ENCODE measurements at regions not wholly inside any gene's neighbourhood (a gene's known extent, or its start where the extent isn't known, plus 50 kb on each side); places are given as distances from the start of the nearest gene placed in this dataset.
"Not testable (repeated sequence)": the region's sequence is repeated elsewhere in the genome, so short reads cannot be mapped to it uniquely, and the experiment has no call there.

GRCh38 chr14:41549821-41550607, 56.7 kb upstream of the LRFN5 start:
- no peak for ATAC-seq (replicated peaks)
- DNase-seq, result no peak

GRCh38 chr14:41549282-41549681, 57.4 kb upstream of the LRFN5 start:
- H3K4me1 Mint-ChIP-seq, result no peaks in the 10 kb centered on the region
- H3K4me3 Mint-ChIP-seq, result no peak overlapping the region
- no peaks in the 10 kb centered on the region for H3K27me3 Mint-ChIP-seq
- peaks cover 0 to 2% of the 10 kb centered on the region in 2 donors for H3K9me3 Mint-ChIP-seq
- DNase-seq (no peak), ATAC-seq (replicated peaks) (no peak)
- no peaks in the 10 kb centered on the region for H3K36me3 Mint-ChIP-seq
- H3K27ac Mint-ChIP-seq, result no peak overlapping the region

More at GRCh38 chr14:41549821-41550607, 56.7 kb upstream of the LRFN5 start:
- Mint-ChIP-seq H3K4me1 (no peaks in the 10 kb centered on the region), H3K27me3 (no peaks in the 10 kb centered on the region), H3K36me3 (no peaks in the 10 kb centered on the region), H3K9me3 (no peaks in the 10 kb centered on the region), H3K4me3 (no peak overlapping the region), H3K27ac (no peak overlapping the region)

DNA sequence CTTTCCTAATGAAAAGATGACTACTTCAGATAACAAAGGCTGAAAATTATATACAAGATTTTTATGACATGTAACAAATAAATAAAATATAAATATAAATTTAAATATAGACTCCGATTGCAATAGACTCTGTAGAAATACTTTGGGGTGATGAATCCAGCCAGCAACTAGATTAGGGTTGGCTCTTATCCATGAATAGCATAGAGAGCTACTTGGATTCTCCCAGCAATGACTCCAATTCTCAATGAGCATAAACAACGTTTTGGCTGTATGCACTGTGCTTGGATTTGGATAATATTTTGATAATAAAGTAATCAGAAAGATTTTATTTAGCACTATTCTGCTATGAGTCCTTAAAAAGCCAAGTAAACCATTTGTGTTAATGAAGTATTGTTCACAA, 58.0 kb upstream of the LRFN5 start:
- H3K9me3 Mint-ChIP-seq, result peaks cover 0 to 2% of the 10 kb centered on the region in 2 donors
- DNase-seq (no peak), ATAC-seq (replicated peaks) (no peak)
- H3K4me3 Mint-ChIP-seq, result no peak overlapping the region
- H3K27ac Mint-ChIP-seq, result no peak overlapping the region
- no peaks in the 10 kb centered on the region for H3K4me1 Mint-ChIP-seq
- H3K36me3 Mint-ChIP-seq, result no peaks in the 10 kb centered on the region
- no peaks in the 10 kb centered on the region for H3K27me3 Mint-ChIP-seq

- H3K4me3 Mint-ChIP-seq, result no peak overlapping the region
- no peak for ATAC-seq (replicated peaks)
- no peaks in the 10 kb centered on the region for H3K36me3 Mint-ChIP-seq
Measured at GRCh38 chr14:41541333-41541732, 65.3 kb upstream of the LRFN5 start.

GRCh38 chr14:41532255-41532654, 74.4 kb upstream of the LRFN5 start:
- Mint-ChIP-seq H3K36me3 (no peaks in the 10 kb centered on the region), H3K27ac (no peak overlapping the region), H3K9me3 (peaks cover 0 to 3% of the 10 kb centered on the region in 2 donors), H3K4me3 (no peak overlapping the region), H3K27me3 (no peaks in the 10 kb centered on the region), H3K4me1 (no peaks in the 10 kb centered on the region)
- ATAC-seq (replicated peaks) (no peak), DNase-seq (no peak)

More at GRCh38 chr14:41541333-41541732, 65.3 kb upstream of the LRFN5 start:
- Mint-ChIP-seq H3K27ac (no peak overlapping the region), H3K9me3 (peaks cover 13 to 15% of the 10 kb centered on the region in 2 donors), H3K27me3 (no peaks in the 10 kb centered on the region), H3K4me1 (no peaks in the 10 kb centered on the region)
- no peak for DNase-seq

GRCh38 chr14:41521891-41522290, 84.8 kb upstream of the LRFN5 start:
- H3K36me3 Mint-ChIP-seq, result no peaks in the 10 kb centered on the region
- ATAC-seq (replicated peaks), result no peak

DNA sequence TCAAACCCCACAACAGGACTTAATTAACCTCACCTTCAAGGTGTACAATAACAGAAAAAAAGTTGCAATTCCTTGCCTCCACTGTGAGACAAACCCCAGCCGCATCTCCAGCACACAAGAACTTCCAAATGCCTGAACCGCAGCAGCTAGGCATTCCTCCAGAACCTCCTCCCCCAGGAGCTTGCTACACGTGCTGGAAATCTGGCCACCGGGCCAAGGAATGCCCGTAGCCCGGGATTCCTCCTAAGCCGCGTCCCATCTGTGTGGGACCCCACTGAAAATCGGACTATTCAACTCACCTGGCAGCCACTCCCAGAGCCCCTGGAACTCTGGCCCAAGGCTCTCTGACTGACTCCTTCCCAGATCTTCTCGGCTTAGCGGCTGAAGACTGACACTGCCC, 88.6 kb upstream of the LRFN5 start:
- H3K36me3 Mint-ChIP-seq; DNase-seq; ATAC-seq (replicated peaks): not testable (repeated sequence)

More at GRCh38 chr14:41521891-41522290, 84.8 kb upstream of the LRFN5 start:
- no peaks in the 10 kb centered on the region for H3K4me1 Mint-ChIP-seq
- no peak for DNase-seq
- H3K27ac Mint-ChIP-seq, result no peak overlapping the region
- H3K9me3 Mint-ChIP-seq, result peaks cover 3 to 4% of the 10 kb centered on the region in 2 donors
- H3K4me3 Mint-ChIP-seq, result no peak overlapping the region
- no peaks in the 10 kb centered on the region for H3K27me3 Mint-ChIP-seq

GRCh38 chr14:41506552-41506951, 100.1 kb upstream of the LRFN5 start:
- ATAC-seq (replicated peaks) (no peak), DNase-seq (no peak)
- H3K4me1 Mint-ChIP-seq, result no peaks in the 10 kb centered on the region
- no peak overlapping the region for H3K27ac Mint-ChIP-seq
- H3K27me3 Mint-ChIP-seq, result no peaks in the 10 kb centered on the region
- no peaks in the 10 kb centered on the region for H3K36me3 Mint-ChIP-seq
- H3K9me3 Mint-ChIP-seq, result no peaks in the 10 kb centered on the region
- no peak overlapping the region for H3K4me3 Mint-ChIP-seq

More for the DNA sequence above, 88.6 kb upstream of the LRFN5 start:
- H3K4me1 Mint-ChIP-seq, H3K27ac Mint-ChIP-seq, H3K27me3 Mint-ChIP-seq, H3K9me3 Mint-ChIP-seq, H3K4me3 Mint-ChIP-seq: not testable (repeated sequence)

- no peak overlapping the region for H3K4me3 Mint-ChIP-seq
- DNase-seq (no peak), ATAC-seq (replicated peaks) (no peak)
- no peaks in the 10 kb centered on the region for H3K9me3 Mint-ChIP-seq
- H3K4me1 Mint-ChIP-seq, result no peaks in the 10 kb centered on the region
- H3K27me3 Mint-ChIP-seq, result no peaks in the 10 kb centered on the region
- no peaks in the 10 kb centered on the region for H3K36me3 Mint-ChIP-seq
- H3K27ac Mint-ChIP-seq, result no peak overlapping the region
Measured at GRCh38 chr14:41505491-41505890, 101.2 kb upstream of the LRFN5 start.

DNA sequence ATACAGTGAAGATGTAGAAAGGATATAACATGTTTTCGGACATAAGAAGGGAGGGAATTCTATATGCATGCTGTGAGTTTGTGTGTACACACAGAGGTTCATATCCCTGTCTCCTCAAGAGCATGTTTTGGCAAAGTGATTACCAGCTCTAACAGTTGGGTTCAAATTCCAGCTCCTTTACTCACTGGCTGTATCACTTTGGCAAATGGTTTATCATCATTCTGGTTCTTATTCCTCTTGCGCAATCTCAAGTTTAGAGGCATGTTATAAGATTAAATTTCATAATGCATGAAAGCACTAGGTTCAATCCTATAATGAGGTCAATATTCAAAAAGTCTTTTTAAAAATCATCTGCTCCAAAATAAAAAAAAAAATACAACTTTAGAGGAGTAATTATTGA, 107.7 kb upstream of the LRFN5 start:
- Mint-ChIP-seq H3K9me3 (peaks cover 0 to 2% of the 10 kb centered on the region in 2 donors), H3K27ac (no peak overlapping the region), H3K36me3 (no peaks in the 10 kb centered on the region), H3K27me3 (no peaks in the 10 kb centered on the region), H3K4me3 (no peak overlapping the region), H3K4me1 (no peaks in the 10 kb centered on the region)
- ATAC-seq (replicated peaks) (no peak), DNase-seq (no peak)

GRCh38 chr14:41490323-41490722, 116.4 kb upstream of the LRFN5 start:
- Mint-ChIP-seq H3K36me3 (no peaks in the 10 kb centered on the region), H3K27ac (no peak overlapping the region), H3K9me3 (peaks cover 3 to 4% of the 10 kb centered on the region in 2 donors), H3K4me1 (no peaks in the 10 kb centered on the region), H3K4me3 (no peak overlapping the region), H3K27me3 (no peaks in the 10 kb centered on the region)
- no peak for DNase-seq
- ATAC-seq (replicated peaks), result no peak

DNA sequence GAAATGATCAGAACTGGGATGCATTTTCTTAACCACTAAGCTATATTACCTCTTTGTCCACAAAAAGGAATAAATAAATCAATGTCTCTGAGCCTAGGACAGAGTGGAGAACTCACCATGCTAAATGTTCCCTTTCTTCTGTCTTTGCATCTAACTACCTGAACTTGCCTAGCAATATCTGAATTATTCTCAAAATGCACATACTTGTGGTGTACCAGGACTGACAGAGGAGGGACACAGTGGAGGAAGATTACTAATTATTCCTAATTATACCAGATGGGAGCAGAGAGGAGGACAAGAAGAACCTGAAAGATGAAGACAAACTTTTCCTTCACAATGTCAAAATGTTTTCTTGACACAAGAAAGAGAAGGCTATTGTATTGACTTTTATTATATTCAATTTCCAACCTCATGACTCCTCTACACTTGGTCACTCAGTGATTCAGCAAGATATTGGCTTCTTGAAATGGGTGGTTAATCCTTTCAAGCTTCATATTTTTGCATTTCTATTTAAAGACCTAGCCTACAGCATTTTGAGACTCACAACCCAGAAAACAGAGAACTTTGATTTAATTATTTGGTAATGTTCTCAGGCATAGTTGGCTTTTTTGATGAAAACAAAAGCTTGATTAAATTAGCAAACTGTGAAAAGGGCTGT, 117.2 kb upstream of the LRFN5 start:
- H3K4me1 Mint-ChIP-seq, result no peaks in the 10 kb centered on the region
- peaks cover 3 to 4% of the 10 kb centered on the region in 2 donors for H3K9me3 Mint-ChIP-seq
- H3K27me3 Mint-ChIP-seq, result no peaks in the 10 kb centered on the region
- DNase-seq (no peak), ATAC-seq (replicated peaks) (no peak)
- H3K27ac Mint-ChIP-seq, result no peak overlapping the region
- no peak overlapping the region for H3K4me3 Mint-ChIP-seq
- H3K36me3 Mint-ChIP-seq, result no peaks in the 10 kb centered on the region

DNA sequence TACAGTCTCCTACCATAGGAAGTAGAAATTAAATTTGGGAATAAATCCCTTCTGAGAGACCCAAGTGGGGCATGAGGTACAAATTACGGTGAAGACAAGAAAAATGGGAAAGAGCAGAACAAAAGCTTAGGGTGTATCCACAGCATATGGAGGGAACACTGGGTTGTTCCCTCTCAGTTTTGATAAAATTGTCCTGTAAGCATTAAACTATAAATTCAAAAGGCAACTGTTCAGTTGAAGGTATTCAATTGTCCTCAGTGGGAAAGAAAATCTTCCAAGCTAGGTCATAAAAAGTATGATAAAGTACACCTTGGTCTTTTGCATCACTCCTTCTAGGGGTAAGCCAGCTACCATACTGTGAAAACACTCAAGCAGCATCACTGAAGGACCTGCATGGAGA, 118.3 kb upstream of the LRFN5 start:
- Mint-ChIP-seq H3K36me3 (no peaks in the 10 kb centered on the region), H3K4me1 (no peaks in the 10 kb centered on the region), H3K4me3 (no peak overlapping the region), H3K9me3 (peaks cover 0 to 3% of the 10 kb centered on the region in 2 donors), H3K27me3 (no peaks in the 10 kb centered on the region), H3K27ac (no peak overlapping the region)
- no peak for ATAC-seq (replicated peaks)
- no peak for DNase-seq

DNA sequence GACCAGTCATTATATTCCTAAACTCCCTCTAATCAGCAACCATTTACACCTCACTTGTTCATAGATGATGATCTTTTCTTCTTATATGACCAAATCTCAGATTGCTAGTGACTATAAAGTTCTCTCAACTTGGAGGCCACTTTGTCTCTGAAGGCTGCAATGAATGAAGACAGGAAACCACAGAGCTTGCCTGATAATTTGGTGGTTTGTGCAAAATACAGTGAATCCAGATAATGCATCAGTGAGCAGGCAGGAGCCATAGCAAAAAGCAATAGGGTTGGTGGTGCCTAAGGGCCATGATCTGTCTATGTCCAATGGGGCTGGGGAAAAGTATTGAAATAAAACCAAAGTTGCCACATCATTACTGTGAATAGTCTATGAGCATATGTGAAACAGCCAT, 123.8 kb upstream of the LRFN5 start:
- no peak overlapping the region for H3K4me3 Mint-ChIP-seq
- no peak overlapping the region for H3K27ac Mint-ChIP-seq
- H3K27me3 Mint-ChIP-seq, result no peaks in the 10 kb centered on the region
- no peaks in the 10 kb centered on the region for H3K4me1 Mint-ChIP-seq
- peaks cover 0 to 1% of the 10 kb centered on the region in 2 donors for H3K9me3 Mint-ChIP-seq
- H3K36me3 Mint-ChIP-seq, result no peaks in the 10 kb centered on the region
- no peak for ATAC-seq (replicated peaks)
- no peak for DNase-seq

DNA sequence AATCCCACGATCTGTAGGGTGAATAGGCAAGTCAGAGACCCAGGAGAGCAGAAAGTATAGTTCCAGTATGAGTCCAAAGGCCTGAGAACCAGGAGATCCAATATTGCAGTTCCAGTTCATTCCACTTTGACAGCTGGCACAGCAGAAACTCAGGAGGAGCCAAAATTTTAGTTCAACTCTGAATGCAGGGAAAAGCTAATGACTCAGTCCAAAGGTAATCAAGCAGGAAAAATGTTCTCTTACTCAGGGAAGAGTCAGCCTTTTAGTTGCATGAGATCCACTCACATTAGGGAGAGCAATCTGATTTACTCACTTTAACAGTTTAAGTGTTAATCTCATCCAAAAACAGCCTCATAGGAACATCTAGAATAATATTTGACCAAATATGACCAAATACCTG, 130.2 kb upstream of the LRFN5 start:
- H3K36me3 Mint-ChIP-seq, result no peaks in the 10 kb centered on the region
- DNase-seq (no peak), ATAC-seq (replicated peaks) (no peak)
- no peak overlapping the region for H3K4me3 Mint-ChIP-seq
- H3K9me3 Mint-ChIP-seq, result no peaks in the 10 kb centered on the region
- H3K27me3 Mint-ChIP-seq, result no peaks in the 10 kb centered on the region
- no peaks in the 10 kb centered on the region for H3K4me1 Mint-ChIP-seq
- no peak overlapping the region for H3K27ac Mint-ChIP-seq
